ENCODE measurements at regions not wholly inside any gene's neighbourhood (a gene's known extent, or its start where the extent isn't known, plus 50 kb on each side); places are given as distances from the start of the nearest gene placed in this dataset.

DNA sequence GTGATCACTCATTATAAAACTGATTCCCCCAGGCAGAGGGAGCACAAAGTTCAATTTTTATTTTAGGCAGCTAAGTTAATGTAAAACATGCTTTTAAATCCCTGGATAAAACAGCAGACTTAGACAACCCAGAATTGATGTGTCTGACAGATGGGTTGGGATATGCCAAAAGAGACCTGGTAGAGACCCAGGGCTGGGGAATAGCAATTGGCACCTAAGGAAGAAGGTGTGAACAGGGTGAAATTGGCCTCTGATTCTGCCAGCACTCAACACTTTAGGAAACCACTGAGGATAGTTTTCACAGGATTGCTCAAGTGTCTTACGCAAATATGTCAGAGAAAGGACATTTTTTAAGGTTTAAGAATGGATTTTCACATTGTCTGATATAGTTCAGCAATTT, 938.2 kb upstream of the CDH8 start:
- no peaks in the 10 kb centered on the region for H3K79me2 ChIP-seq (ENCODE audit: insufficient read depth, low read length)

DNA sequence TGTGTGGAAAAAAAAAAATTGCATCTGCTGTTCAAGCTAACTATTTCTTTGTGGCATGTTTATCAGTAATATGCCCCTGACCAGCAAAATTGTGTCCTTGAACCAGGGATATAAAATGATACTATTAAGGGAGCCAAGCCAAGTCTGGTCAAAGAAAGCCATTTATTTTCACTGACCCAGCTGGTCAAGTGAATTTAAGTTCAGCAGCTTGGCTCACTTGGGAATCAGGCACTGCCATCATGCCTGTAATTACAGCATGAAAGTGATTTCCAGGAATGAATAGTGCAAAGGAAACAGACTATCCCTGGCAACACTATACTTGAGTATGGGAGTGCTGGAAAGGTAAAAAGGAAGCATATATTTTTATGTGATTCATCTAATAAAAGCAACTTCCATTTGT, 934.6 kb upstream of the CDH8 start:
- Histone ChIP-seq H3K4me1 (ENCODE audit: insufficient read depth, low read length) (no peaks in the 10 kb centered on the region), H3K27ac (ENCODE audit: low read depth, low read length) (no peak overlapping the region), H3K4me2 (ENCODE audit: insufficient read depth, low read length) (no peak overlapping the region), H2AFZ (ENCODE audit: low read length) (no peak overlapping the region), H3K9me3 (ENCODE audit: low read depth, low read length) (peaks cover 5% of the 10 kb centered on the region), H3K79me2 (ENCODE audit: insufficient read depth, low read length) (no peaks in the 10 kb centered on the region), H3K4me3 (ENCODE audit: insufficient read depth, low read length) (no peak overlapping the region), H3K36me3 (ENCODE audit: insufficient read depth, low read length) (no peaks in the 10 kb centered on the region), H4K20me1 (ENCODE audit: insufficient read depth, low read length) (no peaks in the 10 kb centered on the region), H3K27me3 (ENCODE audit: insufficient read depth, low read length) (no peaks in the 10 kb centered on the region)
- TF ChIP-seq, protein P1, sequence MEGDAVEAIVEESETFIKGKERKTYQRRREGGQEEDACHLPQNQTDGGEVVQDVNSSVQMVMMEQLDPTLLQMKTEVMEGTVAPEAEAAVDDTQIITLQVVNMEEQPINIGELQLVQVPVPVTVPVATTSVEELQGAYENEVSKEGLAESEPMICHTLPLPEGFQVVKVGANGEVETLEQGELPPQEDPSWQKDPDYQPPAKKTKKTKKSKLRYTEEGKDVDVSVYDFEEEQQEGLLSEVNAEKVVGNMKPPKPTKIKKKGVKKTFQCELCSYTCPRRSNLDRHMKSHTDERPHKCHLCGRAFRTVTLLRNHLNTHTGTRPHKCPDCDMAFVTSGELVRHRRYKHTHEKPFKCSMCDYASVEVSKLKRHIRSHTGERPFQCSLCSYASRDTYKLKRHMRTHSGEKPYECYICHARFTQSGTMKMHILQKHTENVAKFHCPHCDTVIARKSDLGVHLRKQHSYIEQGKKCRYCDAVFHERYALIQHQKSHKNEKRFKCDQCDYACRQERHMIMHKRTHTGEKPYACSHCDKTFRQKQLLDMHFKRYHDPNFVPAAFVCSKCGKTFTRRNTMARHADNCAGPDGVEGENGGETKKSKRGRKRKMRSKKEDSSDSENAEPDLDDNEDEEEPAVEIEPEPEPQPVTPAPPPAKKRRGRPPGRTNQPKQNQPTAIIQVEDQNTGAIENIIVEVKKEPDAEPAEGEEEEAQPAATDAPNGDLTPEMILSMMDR (IDR thresholded peaks at IDR 0.05; ENCODE audit: extremely low read depth, low read depth, low read length): no peak
- no peak for DNase-seq (ENCODE audit: insufficient read length, low spot score, missing footprints)

More for the DNA sequence above, 938.2 kb upstream of the CDH8 start:
- no peak overlapping the region for H2AFZ ChIP-seq (ENCODE audit: low read length)
- H4K20me1 ChIP-seq (ENCODE audit: insufficient read depth, low read length): no peaks in the 10 kb centered on the region
- no peaks in the 10 kb centered on the region for H3K27me3 ChIP-seq (ENCODE audit: insufficient read depth, low read length)
- no peaks in the 10 kb centered on the region for H3K4me1 ChIP-seq (ENCODE audit: insufficient read depth, low read length)
- H3K9me3 ChIP-seq (ENCODE audit: low read depth, low read length): no peaks in the 10 kb centered on the region
- TF ChIP-seq, protein P1 (IDR thresholded peaks at IDR 0.05; ENCODE audit: extremely low read depth, low read depth, low read length): no peak
- H3K4me3 ChIP-seq (ENCODE audit: insufficient read depth, low read length): no peak overlapping the region
- H3K27ac ChIP-seq (ENCODE audit: low read depth, low read length): no peak overlapping the region
- DNase-seq (ENCODE audit: insufficient read length, low spot score, missing footprints): no peak
- no peak overlapping the region for H3K4me2 ChIP-seq (ENCODE audit: insufficient read depth, low read length)
- no peaks in the 10 kb centered on the region for H3K36me3 ChIP-seq (ENCODE audit: insufficient read depth, low read length)

DNA sequence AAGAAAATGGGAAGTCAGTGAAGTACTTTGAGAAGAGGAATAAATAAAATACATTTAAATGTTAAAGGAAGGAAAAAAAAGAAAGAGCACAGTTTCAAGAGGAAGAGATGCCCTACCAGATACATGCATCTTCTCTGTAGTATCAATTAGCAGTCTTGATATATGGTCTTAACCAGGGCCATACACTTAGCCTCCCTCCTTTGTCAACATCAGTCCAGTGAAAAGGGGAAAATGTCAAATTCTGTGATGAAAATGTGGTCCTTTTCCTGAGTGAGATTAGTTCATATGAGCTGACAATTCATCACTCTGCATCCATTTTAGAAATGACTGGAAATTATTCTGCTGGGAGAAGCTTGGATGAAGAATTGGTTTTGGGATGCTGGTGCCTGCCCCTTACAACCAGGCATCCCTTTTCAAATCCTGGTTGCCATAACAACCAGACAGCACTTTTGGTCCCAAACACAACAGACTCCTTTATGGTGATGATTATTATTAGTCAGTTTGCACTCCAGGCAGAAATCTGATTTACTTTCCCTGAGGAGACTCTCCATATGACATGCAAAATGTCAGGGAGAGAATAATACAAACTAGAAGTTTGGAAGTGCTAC, 933.6 kb upstream of the CDH8 start:
- no peaks in the 10 kb centered on the region for H4K20me1 ChIP-seq (ENCODE audit: insufficient read depth, low read length)
- H3K4me2 ChIP-seq (ENCODE audit: insufficient read depth, low read length): no peak overlapping the region
- no peaks in the 10 kb centered on the region for H3K36me3 ChIP-seq (ENCODE audit: insufficient read depth, low read length)
- no peak overlapping the region for H3K4me3 ChIP-seq (ENCODE audit: insufficient read depth, low read length)
- no peaks in the 10 kb centered on the region for H3K79me2 ChIP-seq (ENCODE audit: insufficient read depth, low read length)
- H3K27ac ChIP-seq (ENCODE audit: low read depth, low read length): no peak overlapping the region
- no peaks in the 10 kb centered on the region for H3K27me3 ChIP-seq (ENCODE audit: insufficient read depth, low read length)
- TF ChIP-seq, protein P1 (IDR thresholded peaks at IDR 0.05; ENCODE audit: extremely low read depth, low read depth, low read length): no peak
- DNase-seq (ENCODE audit: insufficient read length, low spot score, missing footprints): no peak
- H3K4me1 ChIP-seq (ENCODE audit: insufficient read depth, low read length): no peaks in the 10 kb centered on the region
- H3K9me3 ChIP-seq (ENCODE audit: low read depth, low read length): peaks cover 5% of the 10 kb centered on the region
- H2AFZ ChIP-seq (ENCODE audit: low read length): no peak overlapping the region

DNA sequence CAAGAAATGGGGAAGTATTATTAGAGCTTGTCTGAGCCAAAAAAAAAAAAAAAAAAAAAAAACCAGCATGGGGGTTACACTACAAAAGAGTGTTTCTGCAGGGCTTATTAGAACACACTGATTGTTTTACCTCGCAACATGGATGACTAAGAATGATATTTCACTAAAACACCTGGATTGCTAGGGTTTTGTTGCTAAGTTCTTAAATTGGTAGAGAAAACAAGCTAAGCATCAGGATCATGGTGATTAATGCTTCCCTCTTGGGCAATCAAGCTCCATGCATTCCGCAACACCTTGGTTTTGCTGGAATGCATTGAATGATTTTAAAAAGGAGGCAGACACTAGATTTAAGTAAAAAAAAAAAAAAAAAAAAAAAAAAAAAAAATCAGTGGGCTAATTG, 931.4 kb upstream of the CDH8 start:
- no peak overlapping the region for H3K4me2 ChIP-seq (ENCODE audit: insufficient read depth, low read length)
- TF ChIP-seq, protein P1 (IDR thresholded peaks at IDR 0.05; ENCODE audit: extremely low read depth, low read depth, low read length): no peak
- H4K20me1 ChIP-seq (ENCODE audit: insufficient read depth, low read length): no peaks in the 10 kb centered on the region
- H2AFZ ChIP-seq (ENCODE audit: low read length): no peak overlapping the region
- DNase-seq (ENCODE audit: insufficient read length, low spot score, missing footprints): no peak
- no peak overlapping the region for H3K27ac ChIP-seq (ENCODE audit: low read depth, low read length)
- H3K4me3 ChIP-seq (ENCODE audit: insufficient read depth, low read length): no peak overlapping the region
- no peaks in the 10 kb centered on the region for H3K27me3 ChIP-seq (ENCODE audit: insufficient read depth, low read length)
- no peaks in the 10 kb centered on the region for H3K4me1 ChIP-seq (ENCODE audit: insufficient read depth, low read length)
- no peaks in the 10 kb centered on the region for H3K79me2 ChIP-seq (ENCODE audit: insufficient read depth, low read length)
- H3K9me3 ChIP-seq (ENCODE audit: low read depth, low read length): peaks cover 5% of the 10 kb centered on the region
- H3K36me3 ChIP-seq (ENCODE audit: insufficient read depth, low read length): no peaks in the 10 kb centered on the region

Data from osteoblast (primary cell).